GM12865 (cell line): ENCODE measurements at regions not wholly inside any gene's neighbourhood (a gene's known extent, or its start where the extent isn't known, plus 50 kb on each side); places are given as distances from the start of the nearest gene placed in this dataset.

Experiments
- DNase-seq: peaks from one replicate; pipeline ENCODE4 v3.0.0; 2010; ENCODE audit warnings: low read depth
- H3K4me3 ChIP-seq: 2 replicates; pipeline ENCODE4 v1.5.1; 2011; ENCODE audit warnings: mild to moderate bottlenecking, low read depth, low read length, control low read depth
- CTCF ChIP-seq: IDR thresholded peaks from 2 replicates; pipeline ENCODE4 v1.5.1; 2011; ENCODE audit warnings: low read length, control low read depth, low read depth, inconsistent platforms; ENCODE audit not compliant: insufficient read depth; ENCODE audit errors: missing control alignments

DNA sequence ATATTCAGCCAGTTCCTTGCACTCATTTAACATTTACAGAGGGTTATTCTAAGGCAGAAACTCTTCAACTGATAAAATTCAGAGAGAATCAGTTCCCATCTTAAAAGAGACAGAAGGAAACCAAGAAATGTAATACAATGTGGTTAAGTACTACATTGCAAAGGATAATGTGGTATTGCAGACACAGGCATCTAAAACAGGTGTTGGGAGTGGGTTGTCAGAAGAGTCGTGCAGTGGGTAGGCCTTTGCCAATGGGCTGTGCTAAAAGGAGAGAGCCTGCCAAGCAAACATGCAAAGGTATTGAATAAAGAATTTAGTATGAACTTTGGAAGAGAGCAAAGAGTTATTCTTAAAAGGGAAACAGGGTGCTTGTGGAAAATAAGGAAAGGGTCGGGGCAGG, 1044.4 kb upstream of the DIAPH2 start:
- DNase-seq, result no peak
- TF ChIP-seq CTCF, result no peak

GRCh38 chrX:95645738-95646137, 1038.9 kb upstream of the DIAPH2 start:
- H3K4me3 ChIP-seq, result no peak overlapping the region
- TF ChIP-seq CTCF, result no peak
- DNase-seq, result no peak

More for the DNA sequence above, 1044.4 kb upstream of the DIAPH2 start:
- H3K4me3 ChIP-seq, result no peak overlapping the region

DNA sequence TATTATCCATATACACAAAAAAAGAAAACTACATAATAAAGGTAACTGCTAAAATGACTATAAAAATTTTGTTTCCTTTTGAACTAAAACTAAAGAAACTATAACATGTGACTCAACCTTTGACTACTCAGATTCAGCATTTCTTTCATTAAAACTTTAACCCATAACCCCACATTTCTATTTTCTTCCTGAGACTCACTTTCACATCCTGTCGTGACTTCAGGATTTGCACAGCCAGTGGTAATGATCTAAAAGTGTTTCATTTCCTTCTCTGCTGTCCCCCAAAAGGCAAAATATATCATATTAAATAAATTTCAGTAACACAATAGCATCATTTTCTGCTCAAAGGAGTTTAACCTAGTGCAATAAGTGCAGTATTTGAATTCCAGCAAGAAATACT, 1022.4 kb upstream of the DIAPH2 start:
- TF ChIP-seq CTCF, result no peak
- no peak overlapping the region for H3K4me3 ChIP-seq
- DNase-seq, result peak; percentile 6

GRCh38 chrX:95666056-95666455, 1018.6 kb upstream of the DIAPH2 start:
- no peak for TF ChIP-seq CTCF
- no peak overlapping the region for H3K4me3 ChIP-seq
- no peak for DNase-seq

GRCh38 chrX:95675011-95675410, 1009.6 kb upstream of the DIAPH2 start:
- no peak for TF ChIP-seq CTCF
- no peak for DNase-seq
- no peak overlapping the region for H3K4me3 ChIP-seq

DNA sequence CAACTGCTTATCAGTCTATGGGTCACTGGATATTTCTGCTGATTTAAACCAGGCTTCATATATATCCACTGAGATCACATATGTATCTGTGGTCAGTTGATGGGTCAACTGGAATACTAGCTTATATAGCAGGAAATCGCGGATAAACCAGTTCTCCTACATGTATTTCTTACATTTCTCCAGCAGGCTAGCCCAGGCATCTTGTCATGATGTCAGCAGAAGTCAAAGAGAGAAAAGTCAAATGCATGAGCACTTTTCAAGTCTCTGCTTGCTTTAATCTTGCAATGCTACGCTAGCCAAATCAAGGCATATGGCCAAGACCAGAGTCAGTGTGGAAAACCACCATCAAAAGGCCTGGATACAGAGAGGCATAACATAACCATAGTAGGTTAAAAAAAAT, 1008.8 kb upstream of the DIAPH2 start:
- no peak overlapping the region for H3K4me3 ChIP-seq
- no peak for TF ChIP-seq CTCF
- no peak for DNase-seq

- no peak for TF ChIP-seq CTCF
- no peak for DNase-seq
- H3K4me3 ChIP-seq, result no peak overlapping the region
Measured at GRCh38 chrX:95678679-95679078, 1006.0 kb upstream of the DIAPH2 start.
